ENCODE measurements at regions not wholly inside any gene's neighbourhood (a gene's known extent, or its start where the extent isn't known, plus 50 kb on each side); places are given as distances from the start of the nearest gene placed in this dataset.
"Not testable (repeated sequence)": the region's sequence is repeated elsewhere in the genome, so short reads cannot be mapped to it uniquely, and the experiment has no call there.

- ATAC-seq (ENCODE audit: insufficient read depth, low FRiP score); H3K4me3 ChIP-seq; H3K36me3 ChIP-seq (ENCODE audit: control insufficient read depth in 4 of 4, insufficient read depth in 4 of 4, low read length in 4 of 4); H3K4me1 ChIP-seq (ENCODE audit: control insufficient read depth in 5 of 5, insufficient read depth in 5 of 5, low read length in 5 of 5); H3K27me3 ChIP-seq (ENCODE audit: control insufficient read depth in 3 of 3, insufficient read depth in 3 of 3, low read length in 2 of 3); DNase-seq; H3K9me3 ChIP-seq (ENCODE audit: control insufficient read depth in 4 of 4, insufficient read depth in 3 of 4, low read length in 3 of 4); H3K27ac ChIP-seq (ENCODE audit: low read depth in 1 of 2, low read length in 1 of 2); H3K9ac ChIP-seq (ENCODE audit: insufficient read depth in 1 of 2, low read length in 2 of 2): not testable (repeated sequence)
- WGBS, 2 donors = 85 to 90% methylated on average over 6 to 7 of the region's 7 CpGs
These were observed 281.7 kb downstream of the ANAPC1 start for GRCh38 chr2:111602259-111602658.

GRCh38 chr2:111605798-111606197 lies 278.2 kb downstream of the ANAPC1 start:
- H3K9ac ChIP-seq (ENCODE audit: insufficient read depth in 1 of 2, low read length in 2 of 2); H3K4me1 ChIP-seq (ENCODE audit: control insufficient read depth in 5 of 5, insufficient read depth in 5 of 5, low read length in 5 of 5); ATAC-seq (ENCODE audit: insufficient read depth, low FRiP score); H3K4me3 ChIP-seq; H3K36me3 ChIP-seq (ENCODE audit: control insufficient read depth in 4 of 4, insufficient read depth in 4 of 4, low read length in 4 of 4); H3K27me3 ChIP-seq (ENCODE audit: control insufficient read depth in 3 of 3, insufficient read depth in 3 of 3, low read length in 2 of 3); H3K27ac ChIP-seq (ENCODE audit: low read depth in 1 of 2, low read length in 1 of 2); DNase-seq; H3K9me3 ChIP-seq (ENCODE audit: control insufficient read depth in 4 of 4, insufficient read depth in 3 of 4, low read length in 3 of 4): not testable (repeated sequence)
- 93 to 94% methylated on average over 5 to 7 of the region's 11 CpGs for WGBS, 2 donors

GRCh38 chr2:111606632-111607031 lies 277.4 kb downstream of the ANAPC1 start:
- H3K9ac ChIP-seq (ENCODE audit: insufficient read depth in 1 of 2, low read length in 2 of 2); H3K27ac ChIP-seq (ENCODE audit: low read depth in 1 of 2, low read length in 1 of 2); H3K27me3 ChIP-seq (ENCODE audit: control insufficient read depth in 3 of 3, insufficient read depth in 3 of 3, low read length in 2 of 3); H3K4me1 ChIP-seq (ENCODE audit: control insufficient read depth in 5 of 5, insufficient read depth in 5 of 5, low read length in 5 of 5); H3K36me3 ChIP-seq (ENCODE audit: control insufficient read depth in 4 of 4, insufficient read depth in 4 of 4, low read length in 4 of 4); ATAC-seq (ENCODE audit: insufficient read depth, low FRiP score); H3K4me3 ChIP-seq; DNase-seq; H3K9me3 ChIP-seq (ENCODE audit: control insufficient read depth in 4 of 4, insufficient read depth in 3 of 4, low read length in 3 of 4): not testable (repeated sequence)
- no CpG with 5 or more reads among the region's 1 CpG for WGBS, 2 donors

GRCh38 chr2:111609146-111609844 lies 274.7 kb downstream of the ANAPC1 start:
- not testable (repeated sequence) for H3K9me3 ChIP-seq (ENCODE audit: control insufficient read depth in 4 of 4, insufficient read depth in 3 of 4, low read length in 3 of 4); ATAC-seq (ENCODE audit: insufficient read depth, low FRiP score); H3K9ac ChIP-seq (ENCODE audit: insufficient read depth in 1 of 2, low read length in 2 of 2); H3K36me3 ChIP-seq (ENCODE audit: control insufficient read depth in 4 of 4, insufficient read depth in 4 of 4, low read length in 4 of 4); H3K27me3 ChIP-seq (ENCODE audit: control insufficient read depth in 3 of 3, insufficient read depth in 3 of 3, low read length in 2 of 3); H3K4me1 ChIP-seq (ENCODE audit: control insufficient read depth in 5 of 5, insufficient read depth in 5 of 5, low read length in 5 of 5); H3K27ac ChIP-seq (ENCODE audit: low read depth in 1 of 2, low read length in 1 of 2); H3K4me3 ChIP-seq; DNase-seq
- WGBS, 2 donors = 98 to 99% methylated on average over 3 of the region's 5 CpGs

- H3K27ac ChIP-seq (ENCODE audit: low read depth in 1 of 2, low read length in 1 of 2); H3K9me3 ChIP-seq (ENCODE audit: control insufficient read depth in 4 of 4, insufficient read depth in 3 of 4, low read length in 3 of 4); H3K4me3 ChIP-seq; H3K36me3 ChIP-seq (ENCODE audit: control insufficient read depth in 4 of 4, insufficient read depth in 4 of 4, low read length in 4 of 4); ATAC-seq (ENCODE audit: insufficient read depth, low FRiP score); DNase-seq; H3K9ac ChIP-seq (ENCODE audit: insufficient read depth in 1 of 2, low read length in 2 of 2); H3K4me1 ChIP-seq (ENCODE audit: control insufficient read depth in 5 of 5, insufficient read depth in 5 of 5, low read length in 5 of 5); H3K27me3 ChIP-seq (ENCODE audit: control insufficient read depth in 3 of 3, insufficient read depth in 3 of 3, low read length in 2 of 3): not testable (repeated sequence)
- 57 to 87% methylated on average over 1 to 2 of the region's 2 CpGs for WGBS, 2 donors
These were observed 274.0 kb downstream of the ANAPC1 start for GRCh38 chr2:111610035-111610434.

GRCh38 chr2:111616651-111617218 lies 267.3 kb downstream of the ANAPC1 start:
- Histone ChIP-seq H3K27ac (ENCODE audit: low read depth in 1 of 2, low read length in 1 of 2) (no peak overlapping the region), H3K27me3 (ENCODE audit: control insufficient read depth in 3 of 3, insufficient read depth in 3 of 3, low read length in 2 of 3) (no peaks in the 10 kb centered on the region), H3K36me3 (ENCODE audit: control insufficient read depth in 4 of 4, insufficient read depth in 4 of 4, low read length in 4 of 4) (no peaks in the 10 kb centered on the region), H3K9me3 (ENCODE audit: control insufficient read depth in 4 of 4, insufficient read depth in 3 of 4, low read length in 3 of 4) (no peaks in the 10 kb centered on the region), H3K4me3 (no peak overlapping the region), H3K4me1 (ENCODE audit: control insufficient read depth in 5 of 5, insufficient read depth in 5 of 5, low read length in 5 of 5) (peaks cover 0 to 14% (median 4%) of the 10 kb centered on the region in 5 donors), H3K9ac (ENCODE audit: insufficient read depth in 1 of 2, low read length in 2 of 2) (no peak overlapping the region)
- ATAC-seq (ENCODE audit: insufficient read depth, low FRiP score) (no peak), DNase-seq (no peak)
- 96 to 98% methylated on average over 8 of the region's 8 CpGs for WGBS, 2 donors
- TF ChIP-seq CTCF (IDR thresholded peaks at IDR 0.05; ENCODE audit: control extremely low read depth, extremely low read depth) = no peak

All from lung (tissue), 11 donors.